ENCODE measurements at regions not wholly inside any gene's neighbourhood (a gene's known extent, or its start where the extent isn't known, plus 50 kb on each side); places are given as distances from the start of the nearest gene placed in this dataset.

DNA sequence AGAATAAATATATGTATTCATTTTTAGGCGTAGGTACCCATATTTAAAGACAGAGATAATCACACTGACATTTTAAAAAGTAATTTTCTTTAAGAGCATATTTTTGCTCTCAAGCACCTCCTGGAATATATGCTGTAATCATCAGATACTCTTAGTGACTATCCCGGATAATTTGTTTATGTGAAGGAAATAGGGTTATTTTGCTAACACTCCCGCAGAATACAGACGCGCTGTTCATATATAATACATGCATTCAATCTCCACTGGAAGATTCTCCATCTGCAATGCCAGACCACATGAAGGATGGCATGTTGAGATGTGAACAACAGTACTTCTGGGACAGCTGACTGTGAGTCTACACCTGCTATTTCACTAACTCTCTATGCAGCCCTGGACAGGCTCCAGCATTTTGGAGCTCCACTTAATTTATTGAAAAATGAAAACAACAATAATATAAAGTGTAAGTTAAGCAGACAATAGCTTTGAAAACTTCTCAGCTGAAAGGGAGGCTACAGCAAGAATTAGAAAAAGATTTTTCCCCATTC, 430.6 kb downstream of the TMX3 start:
- Histone ChIP-seq H3K4me3 (no peak overlapping the region), H3K4me1 (ENCODE audit: insufficient read depth) (no peaks in the 10 kb centered on the region), H3K27ac (no peak overlapping the region), H3K36me3 (no peaks in the 10 kb centered on the region), H3K27me3 (no peaks in the 10 kb centered on the region), H3K9me3 (no peaks in the 10 kb centered on the region)
- TF ChIP-seq, protein P1, sequence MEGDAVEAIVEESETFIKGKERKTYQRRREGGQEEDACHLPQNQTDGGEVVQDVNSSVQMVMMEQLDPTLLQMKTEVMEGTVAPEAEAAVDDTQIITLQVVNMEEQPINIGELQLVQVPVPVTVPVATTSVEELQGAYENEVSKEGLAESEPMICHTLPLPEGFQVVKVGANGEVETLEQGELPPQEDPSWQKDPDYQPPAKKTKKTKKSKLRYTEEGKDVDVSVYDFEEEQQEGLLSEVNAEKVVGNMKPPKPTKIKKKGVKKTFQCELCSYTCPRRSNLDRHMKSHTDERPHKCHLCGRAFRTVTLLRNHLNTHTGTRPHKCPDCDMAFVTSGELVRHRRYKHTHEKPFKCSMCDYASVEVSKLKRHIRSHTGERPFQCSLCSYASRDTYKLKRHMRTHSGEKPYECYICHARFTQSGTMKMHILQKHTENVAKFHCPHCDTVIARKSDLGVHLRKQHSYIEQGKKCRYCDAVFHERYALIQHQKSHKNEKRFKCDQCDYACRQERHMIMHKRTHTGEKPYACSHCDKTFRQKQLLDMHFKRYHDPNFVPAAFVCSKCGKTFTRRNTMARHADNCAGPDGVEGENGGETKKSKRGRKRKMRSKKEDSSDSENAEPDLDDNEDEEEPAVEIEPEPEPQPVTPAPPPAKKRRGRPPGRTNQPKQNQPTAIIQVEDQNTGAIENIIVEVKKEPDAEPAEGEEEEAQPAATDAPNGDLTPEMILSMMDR (IDR thresholded peaks at IDR 0.05), result no peak
- DNase-seq, result no peak
- WGBS, 3 donors, result 47 to 66% (median 48%) methylated on average over 5 of the region's 5 CpGs
- intact Hi-C loops (cut with DNase I), result no loop called here

DNA sequence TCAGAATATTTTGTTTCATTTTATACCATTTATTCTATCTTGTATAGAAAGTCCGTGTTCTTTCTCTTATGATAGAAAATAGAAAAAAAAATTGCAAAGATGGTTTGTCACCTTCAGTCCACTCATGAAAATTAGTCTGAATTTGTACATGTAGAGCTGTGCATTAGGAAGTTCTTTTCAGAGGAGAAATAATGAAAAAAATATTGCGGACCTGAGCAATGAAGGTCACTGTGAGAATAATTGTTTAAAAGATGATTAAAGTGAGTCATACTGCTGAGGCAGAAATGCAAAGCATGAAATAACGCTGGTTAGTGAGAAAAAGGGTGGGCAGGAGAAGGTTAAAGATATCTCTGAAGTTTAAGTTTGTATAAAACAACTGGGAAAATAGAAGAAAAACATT, 431.1 kb downstream of the TMX3 start:
- no peaks in the 10 kb centered on the region for H3K36me3 ChIP-seq
- no peaks in the 10 kb centered on the region for H3K4me1 ChIP-seq (ENCODE audit: insufficient read depth)
- TF ChIP-seq EP300 (IDR thresholded peaks at IDR 0.05) (no peak), POLR2A (IDR thresholded peaks at IDR 0.05) (no peak)
- TF ChIP-seq, protein P1 (IDR thresholded peaks at IDR 0.05), result no peak
- H3K9me3 ChIP-seq, result no peaks in the 10 kb centered on the region
- no peak for DNase-seq
- intact Hi-C loops (cut with DNase I), result no loop called here
- H3K27me3 ChIP-seq, result no peaks in the 10 kb centered on the region
- H3K27ac ChIP-seq, result no peak overlapping the region
- WGBS, 3 donors, result 20 to 38% (median 33%) methylated on average over 3 of the region's 3 CpGs
- H3K4me3 ChIP-seq, result no peak overlapping the region

DNA sequence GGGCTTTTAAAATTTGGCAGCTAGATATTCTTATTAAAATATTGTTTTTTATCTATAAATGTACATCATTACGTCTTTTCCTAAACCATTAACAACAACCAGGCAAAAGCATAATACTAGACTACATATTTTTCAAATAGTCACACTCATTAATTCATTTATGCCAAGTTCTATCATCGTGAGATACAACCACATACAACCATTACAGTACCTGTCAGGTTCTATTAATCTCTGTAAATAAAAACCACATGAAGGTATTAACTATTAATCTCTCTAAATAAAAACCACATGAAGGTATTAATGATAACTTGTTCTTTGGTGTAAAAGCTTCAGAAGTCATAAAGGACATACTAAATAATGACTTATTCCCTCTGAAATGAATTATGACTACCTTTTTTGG, 432.7 kb downstream of the TMX3 start:
- DNase-seq, result no peak
- Histone ChIP-seq H3K27me3 (no peaks in the 10 kb centered on the region), H3K36me3 (no peaks in the 10 kb centered on the region), H3K9me3 (no peaks in the 10 kb centered on the region), H3K4me3 (no peak overlapping the region), H3K4me1 (ENCODE audit: insufficient read depth) (no peaks in the 10 kb centered on the region), H3K27ac (no peak overlapping the region)
- 66 to 76% (median 73%) methylated on average over 2 of the region's 2 CpGs for WGBS, 3 donors
- intact Hi-C loops (cut with DNase I), result no loop called here
- no peak for TF ChIP-seq EP300 (IDR thresholded peaks at IDR 0.05)
- TF ChIP-seq, protein P1 (IDR thresholded peaks at IDR 0.05), result no peak
- TF ChIP-seq POLR2A (IDR thresholded peaks at IDR 0.05), result no peak

DNA sequence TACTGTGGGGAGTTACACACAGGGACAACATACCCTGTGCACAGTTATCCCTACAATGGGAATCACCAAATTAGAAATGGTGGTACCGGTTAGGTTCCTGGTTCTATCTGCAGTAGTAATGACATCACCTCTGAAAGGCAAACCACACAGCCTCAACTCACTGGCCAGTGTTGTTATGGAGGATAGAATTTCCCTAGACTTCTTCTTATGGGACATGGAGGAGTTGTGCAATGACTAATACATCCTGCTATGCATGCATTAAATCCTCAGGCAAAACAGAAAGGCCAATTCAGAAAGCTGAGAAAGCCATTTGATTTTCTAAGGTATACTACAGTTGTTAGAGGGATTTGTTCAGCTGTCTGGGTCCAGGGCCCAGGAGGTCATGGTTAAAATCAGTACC, 439.3 kb downstream of the TMX3 start:
- H3K27me3 ChIP-seq, result no peaks in the 10 kb centered on the region
- intact Hi-C loops (cut with DNase I), result no loop called here
- H3K36me3 ChIP-seq, result no peaks in the 10 kb centered on the region
- H3K9me3 ChIP-seq, result no peaks in the 10 kb centered on the region
- DNase-seq, result no peak
- H3K4me1 ChIP-seq (ENCODE audit: insufficient read depth), result no peaks in the 10 kb centered on the region
- H3K27ac ChIP-seq, result no peak overlapping the region
- 0 to 96% (median 72%) methylated on average over 1 of the region's 1 CpG for WGBS, 3 donors
- H3K4me3 ChIP-seq, result no peak overlapping the region
- TF ChIP-seq POLR2A (IDR thresholded peaks at IDR 0.05), result no peak
- TF ChIP-seq, protein P1 (IDR thresholded peaks at IDR 0.05), result no peak
- no peak for TF ChIP-seq EP300 (IDR thresholded peaks at IDR 0.05)

Measured in ovary (tissue), 7 donors.